Activated CD8-positive, alpha-beta memory T cell treated with anti-CD3 and anti-CD28 coated beads for 36 hours (primary cell): ENCODE measurements at regions not wholly inside any gene's neighbourhood (a gene's known extent, or its start where the extent isn't known, plus 50 kb on each side); places are given as distances from the start of the nearest gene placed in this dataset.
"Not testable (repeated sequence)": the region's sequence is repeated elsewhere in the genome, so short reads cannot be mapped to it uniquely, and the experiment has no call there.

Experiments
- CTCF ChIA-PET: fragments of 350-600 bp; sonication (Branson Sonifier 250); formaldehyde crosslinking; loops from one replicate; lab custom pipeline; 2021; ENCODE audit warnings: antibody characterized with exemption; lab: Charles Lee
- POLR2A ChIA-PET: fragments of 350-600 bp; sonication (Branson Sonifier 250); formaldehyde crosslinking; loops from one replicate; lab custom pipeline; 2021; ENCODE audit warnings: antibody characterized with exemption; lab: Charles Lee

DNA sequence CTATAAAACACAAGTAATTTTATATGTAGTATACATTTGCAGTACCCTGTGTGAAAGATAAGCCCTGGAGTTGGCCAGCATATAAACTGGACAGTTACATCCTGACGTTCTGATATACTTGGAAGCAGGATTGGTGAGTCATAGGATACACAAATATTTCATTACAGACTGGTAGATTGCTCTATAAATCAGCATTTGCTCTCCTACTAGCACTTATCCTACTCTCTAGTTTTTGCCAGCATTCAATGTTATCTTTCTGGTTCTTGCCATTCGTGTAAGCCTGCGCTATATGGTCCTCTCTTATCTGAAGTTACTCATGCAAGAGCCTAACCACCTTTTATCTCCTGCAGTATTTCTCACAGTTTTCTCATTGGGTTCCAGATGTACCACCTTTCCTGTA, 680.2 kb upstream of the MMS22L start:
- CTCF ChIA-PET: no interaction called here
- POLR2A ChIA-PET: no interaction called here

DNA sequence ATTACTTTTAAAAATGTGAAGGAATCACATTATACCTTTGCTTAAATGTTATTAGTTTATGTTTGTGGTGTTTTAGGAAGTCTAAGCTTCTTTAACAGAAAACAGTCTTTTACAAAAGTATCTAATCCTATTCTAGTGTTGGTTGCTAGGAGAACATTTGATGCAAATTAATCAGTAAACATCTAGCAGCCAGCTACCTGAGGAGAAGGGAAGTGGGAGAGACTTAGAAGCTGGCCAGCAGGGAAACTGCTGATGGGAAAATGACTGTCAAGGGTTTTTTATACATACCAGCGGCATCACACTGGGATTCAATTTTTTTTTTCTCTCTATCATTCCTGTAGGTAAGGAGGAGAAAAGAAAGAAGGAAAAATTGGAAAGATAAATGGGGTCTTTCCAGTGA, 686.0 kb upstream of the MMS22L start:
- ChIA-PET POLR2A (no interaction called here), CTCF (no interaction called here)

DNA sequence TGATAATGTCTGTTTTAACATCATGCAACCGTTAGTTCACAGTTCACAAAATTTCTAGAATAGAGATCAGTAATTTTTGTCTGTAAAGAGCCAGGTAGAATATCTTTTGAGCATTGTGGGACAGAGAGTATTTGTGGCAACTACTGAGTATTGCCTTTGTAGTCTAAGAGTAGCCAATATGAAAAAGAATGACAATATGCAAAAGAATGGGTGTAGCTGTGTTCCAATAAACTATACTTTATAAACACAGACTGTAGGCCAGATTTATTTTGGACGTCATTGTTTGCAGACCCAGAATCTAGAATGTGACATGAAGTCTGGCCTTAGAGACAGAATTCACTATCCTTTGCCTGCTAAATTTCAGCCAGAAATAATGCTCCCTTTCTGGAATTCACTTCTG, 694.1 kb upstream of the MMS22L start:
- CTCF ChIA-PET: no interaction called here
- POLR2A ChIA-PET: no interaction called here

DNA sequence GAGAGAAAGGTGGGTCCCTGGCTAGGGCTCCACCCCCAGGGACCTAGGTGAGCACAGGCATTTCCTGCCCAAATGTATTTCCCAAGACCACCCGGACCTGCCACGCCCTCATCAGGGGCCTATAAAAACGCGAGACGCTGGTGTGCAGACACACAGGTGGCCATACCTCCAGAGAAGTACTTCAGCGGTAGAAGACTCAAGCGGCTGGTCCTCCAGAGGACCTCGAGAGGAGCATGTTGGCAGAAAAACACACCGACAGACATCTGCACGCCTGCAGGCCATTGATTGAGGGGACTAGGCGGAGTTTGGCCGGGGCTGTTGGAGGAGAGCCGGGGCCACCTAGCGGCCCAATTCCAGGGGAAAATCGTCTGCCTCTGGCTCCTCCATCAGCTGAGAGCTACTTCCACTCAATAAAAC, 695.8 kb upstream of the MMS22L start:
- ChIA-PET POLR2A (no interaction called here), CTCF (no interaction called here)

DNA sequence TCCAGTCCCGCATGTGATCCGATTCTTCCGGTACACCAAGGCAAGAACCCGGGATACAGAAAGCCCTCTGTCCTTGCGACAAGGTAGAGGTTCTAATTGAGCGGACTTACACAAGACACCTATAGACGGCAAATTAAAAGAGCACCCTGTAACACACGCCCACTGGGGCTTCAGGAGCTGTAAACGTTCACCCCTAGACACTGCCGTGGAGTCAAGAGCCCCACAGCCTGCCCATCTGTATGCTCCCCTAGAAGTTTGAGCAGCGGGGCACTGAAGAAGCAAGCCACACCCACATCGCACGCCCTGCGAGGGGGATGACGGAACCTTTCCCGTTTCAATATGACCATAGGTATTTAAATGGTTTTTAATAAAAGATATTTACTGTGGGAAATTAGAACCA, 696.3 kb upstream of the MMS22L start:
- POLR2A ChIA-PET, CTCF ChIA-PET: not testable (repeated sequence)

DNA sequence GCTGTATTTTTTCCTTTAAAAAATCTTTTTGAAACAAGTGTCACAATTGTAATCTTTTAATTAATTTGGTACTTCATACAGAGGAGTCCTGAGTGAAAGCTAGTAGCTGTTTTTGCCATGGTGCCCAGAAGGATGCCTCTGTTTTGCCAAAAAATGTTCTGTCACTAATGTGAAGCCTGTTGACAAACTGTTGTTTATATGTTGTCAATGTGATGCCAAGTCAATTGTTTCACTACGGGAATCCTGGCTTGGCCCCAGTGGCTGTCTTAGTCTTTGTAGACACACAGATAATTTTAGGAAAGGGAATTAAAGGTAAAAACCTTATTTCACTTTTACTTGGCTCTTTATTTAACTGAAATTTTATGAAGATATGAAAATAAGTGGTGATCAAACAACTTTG, 706.4 kb upstream of the MMS22L start:
- POLR2A ChIA-PET: no interaction called here
- CTCF ChIA-PET: no interaction called here

DNA sequence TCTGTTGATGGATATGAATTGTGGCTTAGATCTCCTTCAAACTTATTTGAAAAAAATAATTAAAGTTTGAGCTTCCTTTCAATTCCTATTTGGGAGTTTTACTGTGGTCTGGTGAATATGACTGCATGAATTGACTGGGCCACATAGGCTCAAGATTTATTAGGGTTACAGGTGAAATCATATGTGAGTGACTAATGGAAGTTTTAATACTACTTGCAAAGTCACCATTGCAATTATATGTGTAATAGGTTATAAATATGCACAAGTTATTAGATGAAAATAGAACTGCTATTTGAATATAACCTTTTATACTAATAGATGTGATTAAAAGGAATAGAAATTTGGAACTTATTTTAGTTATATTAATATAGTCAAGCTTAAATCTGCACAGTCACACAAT, 712.1 kb upstream of the MMS22L start:
- CTCF ChIA-PET: no interaction called here
- POLR2A ChIA-PET: no interaction called here

DNA sequence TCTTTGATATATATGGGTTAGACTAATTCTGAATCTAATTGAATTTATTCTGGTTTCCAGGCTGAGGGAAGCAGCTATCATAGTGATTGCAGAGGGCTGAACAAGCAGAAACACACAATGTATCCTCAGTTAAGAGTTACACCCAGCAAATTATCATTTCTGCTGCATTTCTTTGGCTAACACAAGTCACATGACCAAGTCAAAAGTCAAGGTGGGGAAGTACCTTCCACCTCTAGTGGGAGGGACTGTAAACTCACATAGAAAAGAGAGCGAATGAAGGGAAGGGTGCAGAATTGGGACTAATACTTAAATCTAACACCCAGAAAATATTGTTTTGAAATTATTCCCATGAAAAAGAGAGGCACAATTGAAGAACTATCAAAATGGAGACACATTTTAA, 719.7 kb upstream of the MMS22L start:
- CTCF ChIA-PET: no interaction called here
- POLR2A ChIA-PET: no interaction called here

DNA sequence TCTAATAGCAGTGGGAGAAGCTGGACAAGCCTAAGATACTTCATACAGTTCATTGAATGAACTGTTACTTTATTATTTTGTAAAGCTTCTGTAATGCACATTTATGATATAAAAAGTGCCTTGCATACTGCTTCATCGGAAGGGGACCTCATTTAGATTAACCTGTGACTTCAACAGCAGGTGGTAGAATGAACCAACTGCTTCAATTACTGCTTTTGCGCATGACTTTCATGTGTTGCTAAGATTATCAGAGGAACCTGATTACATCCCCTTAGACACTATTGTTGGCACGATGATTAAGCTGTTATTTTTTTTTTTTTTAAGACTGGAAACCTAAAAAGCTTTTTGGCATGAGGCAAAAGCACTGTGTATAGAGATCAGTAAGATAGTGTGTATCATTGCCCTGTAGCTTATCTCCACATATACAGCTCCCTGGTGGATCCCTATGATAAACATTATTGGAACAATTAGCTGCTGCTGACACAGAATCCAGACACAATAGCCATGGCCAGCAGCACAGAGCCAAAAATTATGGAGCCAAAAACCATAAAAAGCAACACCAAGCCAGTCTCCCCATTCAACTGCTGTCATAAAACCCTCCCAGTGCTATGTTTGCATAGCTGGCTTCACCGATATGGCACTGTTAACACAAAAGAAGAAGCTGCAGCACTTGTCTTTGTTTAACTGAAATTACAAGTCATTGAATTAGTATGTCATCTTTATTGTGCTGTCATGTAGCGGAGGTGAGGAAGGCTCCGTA, 731.6 kb upstream of the MMS22L start:
- ChIA-PET POLR2A (no interaction called here), CTCF (no interaction called here)

DNA sequence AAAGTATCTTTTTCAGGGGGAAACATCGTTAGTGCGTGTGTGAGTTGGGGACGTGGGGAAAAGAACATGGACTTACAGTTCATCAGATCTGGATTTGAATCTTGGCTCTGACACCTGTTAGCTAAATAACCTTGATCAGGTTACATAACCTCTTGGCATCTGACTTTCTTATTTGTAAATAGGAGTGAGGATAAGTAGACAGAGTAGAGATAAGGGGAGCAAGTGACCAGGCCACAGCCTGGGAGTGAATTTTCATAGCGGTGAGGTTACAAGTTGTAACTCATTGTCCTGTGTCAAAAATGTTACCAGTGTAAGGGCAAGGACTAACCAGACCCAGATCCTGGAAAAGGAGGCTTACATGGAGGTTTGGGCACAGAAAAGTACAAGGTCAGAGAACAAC, 733.5 kb upstream of the MMS22L start:
- CTCF ChIA-PET: interaction anchor here (0.6 kb wide), 1 partner anchor 207 kb away, joined by 3 read pairs; no protein-coding TSS in a partner anchor
- POLR2A ChIA-PET: no interaction called here

DNA sequence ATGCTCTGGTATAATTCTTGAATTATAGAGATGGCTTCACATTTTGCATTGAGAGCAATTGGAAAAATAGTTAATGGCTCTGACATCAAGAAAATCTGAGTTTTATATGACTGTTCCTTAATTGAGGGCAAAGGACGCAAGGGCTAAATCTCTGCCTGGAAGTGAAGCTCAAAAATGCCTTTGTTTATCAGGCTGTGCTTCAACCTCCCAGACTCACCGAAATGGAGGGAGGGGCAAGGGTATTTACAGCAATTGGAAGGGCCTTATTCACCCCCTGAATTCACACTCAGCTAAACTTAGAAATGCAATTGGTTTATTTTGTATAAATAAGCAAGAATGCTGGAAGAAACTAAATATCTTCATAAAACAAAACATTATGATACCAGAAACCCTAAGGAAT, 737.2 kb upstream of the MMS22L start:
- ChIA-PET POLR2A (no interaction called here), CTCF (no interaction called here)

DNA sequence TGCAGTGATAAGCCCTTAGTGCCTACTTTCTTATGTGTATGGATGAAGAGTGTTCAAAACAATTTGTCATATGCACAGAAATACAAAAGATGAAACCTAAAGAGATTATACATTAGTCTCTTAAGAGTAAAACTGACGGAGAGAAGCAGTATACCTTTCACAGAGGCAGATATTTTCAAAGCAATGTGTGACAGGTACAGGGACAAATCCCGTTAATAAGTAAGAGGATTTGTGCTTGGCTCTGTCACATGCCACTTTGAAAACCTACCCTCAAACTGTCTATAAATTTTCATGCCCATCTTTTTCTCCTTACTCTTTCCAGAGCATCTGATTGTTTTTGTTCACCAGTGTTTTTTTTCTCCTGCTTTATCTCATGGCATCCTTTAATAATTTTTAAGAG, 741.3 kb upstream of the MMS22L start:
- ChIA-PET POLR2A (no interaction called here), CTCF (no interaction called here)

DNA sequence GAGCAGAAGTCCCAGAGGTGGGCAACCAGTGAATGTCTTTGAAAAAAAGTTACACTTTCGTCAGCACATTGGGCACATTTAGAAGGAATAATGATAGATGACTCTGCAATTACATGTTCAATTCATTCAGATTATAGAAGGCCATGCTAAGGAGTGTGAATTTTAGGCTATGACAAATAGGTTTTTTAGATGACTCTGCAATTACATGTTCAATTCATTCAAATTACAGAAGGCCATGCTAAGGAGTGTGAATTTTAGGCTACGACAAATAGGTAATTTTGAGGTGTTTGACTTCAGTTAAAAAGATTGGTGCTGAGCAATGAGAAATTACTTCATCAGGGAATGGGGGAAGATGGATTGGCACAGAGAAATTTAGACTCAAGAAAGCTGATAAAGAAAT, 744.9 kb upstream of the MMS22L start:
- ChIA-PET POLR2A (no interaction called here), CTCF (no interaction called here)

DNA sequence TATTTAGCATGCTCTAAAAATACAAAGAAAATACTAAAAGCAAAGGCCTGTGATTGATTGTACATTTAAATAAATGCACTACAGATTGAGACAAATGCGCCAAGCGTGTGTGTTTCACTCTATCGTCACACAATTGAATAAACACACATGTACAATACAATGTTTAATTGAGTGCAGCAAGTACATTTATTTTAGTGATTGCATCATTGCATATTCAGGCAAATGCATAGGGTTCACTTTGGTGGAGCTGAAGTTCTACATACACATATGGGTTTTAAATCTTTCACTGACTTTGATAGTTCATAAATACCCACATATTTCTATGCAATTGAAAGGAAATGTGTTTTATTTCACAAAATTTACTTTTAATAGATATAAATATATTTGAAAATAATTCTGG, 750.6 kb upstream of the MMS22L start:
- CTCF ChIA-PET: no interaction called here
- POLR2A ChIA-PET: no interaction called here

DNA sequence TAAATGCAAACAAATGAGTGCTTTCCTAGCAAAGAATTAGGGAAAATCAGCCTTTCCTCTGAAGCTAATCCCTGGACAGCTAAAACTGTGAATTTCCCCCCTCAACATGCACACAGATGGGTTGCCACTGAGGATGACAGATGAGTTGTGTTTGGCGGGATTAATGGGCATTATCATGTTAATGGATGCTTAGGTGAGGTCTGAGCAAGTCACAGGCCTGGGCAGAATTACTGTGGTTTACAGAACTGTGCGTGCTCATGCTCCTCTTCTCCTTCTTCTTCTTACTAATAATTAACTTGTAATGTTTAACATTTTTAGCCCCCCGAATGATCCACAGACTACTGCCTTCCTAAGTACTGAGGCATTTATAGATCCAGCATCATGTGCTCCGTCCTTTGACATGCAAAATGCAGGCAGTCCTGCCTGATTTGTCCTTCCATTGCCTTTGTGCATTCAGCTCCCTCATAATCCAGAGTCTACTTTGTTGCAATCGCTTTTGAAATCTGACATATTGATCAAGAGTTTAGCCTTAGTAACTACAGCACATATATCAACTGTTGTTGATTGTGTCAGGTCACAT, 753.4 kb upstream of the MMS22L start:
- CTCF ChIA-PET: no interaction called here
- POLR2A ChIA-PET: no interaction called here

DNA sequence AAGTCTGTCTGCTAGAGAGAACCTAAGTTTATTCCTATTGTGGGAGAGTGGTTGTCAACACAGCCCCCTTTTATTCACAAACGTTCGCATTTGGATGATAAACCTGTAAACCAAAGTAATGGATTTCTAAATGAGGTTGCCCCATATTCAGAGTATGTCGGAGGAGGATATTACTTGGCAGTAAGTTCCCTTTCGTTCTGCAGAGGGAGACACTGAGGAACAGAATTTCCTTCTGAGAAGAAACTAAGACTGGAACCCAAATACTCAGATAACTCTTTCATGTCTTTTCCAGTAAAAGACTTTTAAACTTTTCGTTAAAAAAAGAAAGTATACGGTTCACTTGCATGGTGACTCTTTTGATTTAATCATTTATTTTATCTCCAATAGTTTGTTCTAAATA, 754.6 kb upstream of the MMS22L start:
- POLR2A ChIA-PET: no interaction called here
- CTCF ChIA-PET: no interaction called here

DNA sequence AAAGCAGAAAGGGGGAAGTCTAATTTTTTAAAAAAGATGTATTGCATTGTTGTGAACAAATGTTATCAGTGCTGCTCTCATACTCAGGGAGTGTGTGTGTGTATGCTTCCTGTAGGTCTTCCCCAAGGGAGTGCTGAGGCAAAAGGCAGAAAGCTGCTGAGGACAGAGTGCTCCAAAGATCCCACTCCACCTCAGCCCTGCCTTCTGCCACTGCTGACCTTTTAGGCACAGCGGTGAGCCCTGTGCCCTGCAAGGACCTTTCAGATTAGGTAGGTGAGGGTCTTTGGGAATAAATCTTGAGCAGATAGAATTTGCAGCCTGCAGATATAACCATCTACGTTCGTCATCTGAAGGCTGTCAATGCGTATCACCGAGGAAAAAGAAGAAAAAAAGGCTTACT, 756.4 kb upstream of the MMS22L start:
- POLR2A ChIA-PET: no interaction called here

DNA sequence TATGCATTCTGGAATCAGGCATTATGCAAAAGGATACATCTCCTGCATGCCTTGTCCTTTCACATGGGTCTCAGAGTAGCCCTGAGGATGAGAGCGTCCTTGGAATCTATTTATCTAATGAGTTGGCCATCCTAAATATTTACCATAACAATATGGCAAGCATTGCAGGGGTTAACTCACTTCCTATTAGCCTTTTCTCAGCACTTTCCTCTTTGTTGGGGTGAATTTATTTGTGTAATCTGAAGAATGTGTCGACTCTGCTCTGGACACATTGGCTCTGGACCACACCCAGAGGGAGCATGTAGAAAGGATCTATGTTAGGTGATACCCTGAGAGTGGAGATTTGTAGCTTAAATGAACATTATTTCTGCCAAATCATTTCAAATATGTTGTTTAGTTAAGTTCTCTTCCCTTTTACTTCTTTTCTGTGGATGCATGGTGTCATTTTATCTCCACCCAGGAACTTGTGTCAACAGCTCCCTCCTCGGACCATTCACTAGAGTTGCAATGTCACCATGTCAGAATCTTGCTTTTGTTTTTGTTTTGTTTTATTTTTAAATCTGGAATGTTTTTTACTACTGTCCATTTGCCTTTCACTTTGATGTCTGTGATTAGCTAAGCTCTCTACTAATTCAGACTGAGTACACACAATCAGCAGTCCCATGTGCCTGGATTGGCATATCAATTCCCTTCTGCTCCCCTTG, 757.0 kb upstream of the MMS22L start:
- ChIA-PET CTCF (no interaction called here), POLR2A (no interaction called here)

More for the DNA sequence above, 756.4 kb upstream of the MMS22L start:
- CTCF ChIA-PET: no interaction called here

DNA sequence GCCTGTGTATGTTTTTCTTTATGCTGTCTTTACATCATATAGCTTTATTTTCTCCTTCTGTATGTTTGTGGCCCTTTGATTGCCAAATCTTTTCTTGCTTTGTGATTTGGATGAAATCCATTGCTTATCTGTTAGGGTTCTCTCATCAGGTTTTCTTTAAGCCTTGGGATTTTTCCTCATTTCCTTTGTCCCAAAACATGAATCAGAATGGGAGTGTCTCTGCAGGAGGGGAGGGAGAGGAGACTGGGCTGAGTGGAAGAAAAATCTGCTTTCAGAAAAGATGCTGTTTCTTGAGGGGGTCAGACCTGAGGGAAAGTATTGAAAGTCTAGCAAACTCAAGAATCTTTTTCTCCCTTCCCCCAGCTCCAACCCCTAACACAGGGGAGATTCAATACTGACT, 758.0 kb upstream of the MMS22L start:
- ChIA-PET POLR2A (no interaction called here), CTCF (no interaction called here)

DNA sequence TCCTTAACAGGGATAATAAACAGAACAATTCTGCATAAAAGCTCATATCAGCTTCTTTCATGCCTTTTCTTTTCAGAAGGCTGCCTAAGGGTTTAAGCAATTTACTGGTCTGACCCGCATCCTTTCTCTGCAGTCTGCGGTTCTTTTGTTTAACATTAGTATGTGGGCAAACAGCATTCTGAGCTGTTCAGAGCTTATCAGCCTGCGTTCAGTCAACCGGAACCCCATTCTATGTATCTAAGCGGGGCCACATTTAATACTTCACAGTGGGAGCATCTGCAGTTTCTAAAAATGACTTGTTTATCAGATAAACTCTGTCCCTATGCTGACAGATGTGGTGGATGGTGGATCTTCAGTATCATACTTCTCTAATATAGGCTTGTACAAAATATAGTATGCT, 758.9 kb upstream of the MMS22L start:
- ChIA-PET CTCF (no interaction called here), POLR2A (no interaction called here)

DNA sequence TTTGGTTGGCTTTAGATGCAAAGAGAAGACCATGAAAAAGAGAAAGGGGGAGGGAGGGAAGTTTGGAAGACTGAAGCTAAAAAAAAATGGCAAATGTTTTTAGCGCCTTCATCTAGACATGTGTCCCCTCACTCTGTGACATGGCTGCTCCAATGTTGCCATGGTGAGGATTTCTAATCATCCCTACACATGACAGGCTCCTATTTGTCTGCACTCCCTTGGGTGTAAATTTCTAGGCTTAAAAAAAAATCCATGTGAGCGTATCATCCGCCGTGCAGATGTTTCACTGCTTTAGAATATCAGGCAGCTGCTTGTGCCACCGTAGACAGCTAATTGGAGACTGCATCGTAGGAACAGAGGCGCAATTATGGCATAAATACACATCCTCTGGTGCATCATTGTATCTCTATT, 761.1 kb upstream of the MMS22L start:
- POLR2A ChIA-PET: no interaction called here
- CTCF ChIA-PET: no interaction called here
